ENCODE measurements at regions not wholly inside any gene's neighbourhood (a gene's known extent, or its start where the extent isn't known, plus 50 kb on each side); places are given as distances from the start of the nearest gene placed in this dataset.

- Histone ChIP-seq H3K4me3 (IDR thresholded peaks at IDR 0.05; ENCODE audit: insufficient read depth, low read depth, low read length) (no peak overlapping the region), H3K27ac (no peak overlapping the region), H2AFZ (ENCODE audit: low read depth) (no peak overlapping the region), H3K9ac (no peak overlapping the region), H3K79me2 (ENCODE audit: insufficient read depth, low read depth) (no peaks in the 10 kb centered on the region), H4K20me1 (ENCODE audit: insufficient read depth) (no peaks in the 10 kb centered on the region), H3K4me1 (ENCODE audit: low read depth, poor library complexity, severe bottlenecking) (peaks cover 9% of the 10 kb centered on the region), H3K4me2 (no peak overlapping the region), H3K27me3 (ENCODE audit: insufficient read depth, low read depth) (no peaks in the 10 kb centered on the region), H3K36me3 (ENCODE audit: insufficient read depth) (no peaks in the 10 kb centered on the region)
- no peak for TF ChIP-seq CTCF (conservative IDR thresholded peaks at IDR 0.05; ENCODE audit: low read depth, low read length)
Observed at GRCh38 chr6:150668900-150669302, 69.2 kb downstream of the PLEKHG1 start.

GRCh38 chr6:150670311-150670710 lies 70.6 kb downstream of the PLEKHG1 start:
- H3K9ac ChIP-seq = no peak overlapping the region
- no peaks in the 10 kb centered on the region for H3K27me3 ChIP-seq (ENCODE audit: insufficient read depth, low read depth)
- H3K36me3 ChIP-seq (ENCODE audit: insufficient read depth) = no peaks in the 10 kb centered on the region
- TF ChIP-seq CTCF (conservative IDR thresholded peaks at IDR 0.05; ENCODE audit: low read depth, low read length) = 0 out of 2 replicates have a peak, but pooled peaks have one; percentile 24
- no peaks in the 10 kb centered on the region for H3K79me2 ChIP-seq (ENCODE audit: insufficient read depth, low read depth)
- no peaks in the 10 kb centered on the region for H4K20me1 ChIP-seq (ENCODE audit: insufficient read depth)
- no peak overlapping the region for H2AFZ ChIP-seq (ENCODE audit: low read depth)
- H3K4me2 ChIP-seq = no peak overlapping the region
- no peak overlapping the region for H3K4me3 ChIP-seq (IDR thresholded peaks at IDR 0.05; ENCODE audit: insufficient read depth, low read depth, low read length)
- H3K27ac ChIP-seq = no peak overlapping the region
- peaks cover 9% of the 10 kb centered on the region for H3K4me1 ChIP-seq (ENCODE audit: low read depth, poor library complexity, severe bottlenecking)

- peaks cover 9% of the 10 kb centered on the region for H3K4me1 ChIP-seq (ENCODE audit: low read depth, poor library complexity, severe bottlenecking)
- no peak overlapping the region for H2AFZ ChIP-seq (ENCODE audit: low read depth)
- no peaks in the 10 kb centered on the region for H4K20me1 ChIP-seq (ENCODE audit: insufficient read depth)
- no peak overlapping the region for H3K9ac ChIP-seq
- no peak overlapping the region for H3K27ac ChIP-seq
- H3K27me3 ChIP-seq (ENCODE audit: insufficient read depth, low read depth) = no peaks in the 10 kb centered on the region
- no peak overlapping the region for H3K4me3 ChIP-seq (IDR thresholded peaks at IDR 0.05; ENCODE audit: insufficient read depth, low read depth, low read length)
- H3K36me3 ChIP-seq (ENCODE audit: insufficient read depth) = no peaks in the 10 kb centered on the region
- no peak for TF ChIP-seq CTCF (conservative IDR thresholded peaks at IDR 0.05; ENCODE audit: low read depth, low read length)
- no peaks in the 10 kb centered on the region for H3K79me2 ChIP-seq (ENCODE audit: insufficient read depth, low read depth)
- no peak overlapping the region for H3K4me2 ChIP-seq
Observed at GRCh38 chr6:150672800-150673199, 73.1 kb downstream of the PLEKHG1 start.

GRCh38 chr6:150673720-150674346 lies 74.1 kb downstream of the PLEKHG1 start:
- no peak overlapping the region for H3K4me2 ChIP-seq
- H3K27me3 ChIP-seq (ENCODE audit: insufficient read depth, low read depth) = no peaks in the 10 kb centered on the region
- peaks cover 3% of the 10 kb centered on the region for H3K4me1 ChIP-seq (ENCODE audit: low read depth, poor library complexity, severe bottlenecking)
- H3K4me3 ChIP-seq (IDR thresholded peaks at IDR 0.05; ENCODE audit: insufficient read depth, low read depth, low read length) = no peak overlapping the region
- no peaks in the 10 kb centered on the region for H3K36me3 ChIP-seq (ENCODE audit: insufficient read depth)
- H3K79me2 ChIP-seq (ENCODE audit: insufficient read depth, low read depth) = no peaks in the 10 kb centered on the region
- no peak overlapping the region for H3K9ac ChIP-seq
- no peak for TF ChIP-seq CTCF (conservative IDR thresholded peaks at IDR 0.05; ENCODE audit: low read depth, low read length)
- H3K27ac ChIP-seq = no peak overlapping the region
- no peaks in the 10 kb centered on the region for H4K20me1 ChIP-seq (ENCODE audit: insufficient read depth)
- no peak overlapping the region for H2AFZ ChIP-seq (ENCODE audit: low read depth)

All from KMS-11 (cell line).